OCI-LY3 (cell line): ENCODE measurements at regions not wholly inside any gene's neighbourhood (a gene's known extent, or its start where the extent isn't known, plus 50 kb on each side); places are given as distances from the start of the nearest gene placed in this dataset.

Experiments
- EZH2phosphoT487 ChIP-seq: fragments of 200-600 bp; shearing (Covaris generic); IDR thresholded peaks from 2 replicates; pipeline ENCODE4 v1.6.1; 2018; ENCODE audit warnings: antibody characterized with exemption, mixed run types, low read depth
- TF ChIP-seq, protein P1 (sequence below): fragments of 200-600, 300-600 bp; sonication (generic); IDR thresholded peaks from 2 replicates; pipeline ENCODE4 v1.5.1; 2014; ENCODE audit warnings: antibody characterized with exemption, low read length, low read depth

DNA sequence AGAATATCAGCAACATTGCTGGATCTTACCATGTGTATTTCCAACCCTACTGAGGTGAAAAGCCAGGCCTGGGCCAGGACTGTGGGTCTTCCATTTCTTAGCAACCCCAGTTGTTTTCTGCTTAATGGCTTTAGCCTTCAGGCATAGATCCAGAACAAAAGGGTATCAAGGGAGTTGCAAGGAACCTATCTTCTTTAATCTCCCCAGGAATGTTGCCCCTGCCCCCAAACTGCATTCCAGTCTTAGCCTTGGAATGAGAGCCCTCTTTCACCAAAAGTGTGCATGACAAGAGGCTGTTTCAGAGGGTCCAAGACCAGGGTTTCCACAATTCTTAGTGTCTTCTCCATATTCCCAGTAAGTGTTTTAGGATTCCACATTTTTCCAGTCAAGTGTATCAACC is 87.9 kb upstream of the SOX13 start:
- TF ChIP-seq, protein P1, sequence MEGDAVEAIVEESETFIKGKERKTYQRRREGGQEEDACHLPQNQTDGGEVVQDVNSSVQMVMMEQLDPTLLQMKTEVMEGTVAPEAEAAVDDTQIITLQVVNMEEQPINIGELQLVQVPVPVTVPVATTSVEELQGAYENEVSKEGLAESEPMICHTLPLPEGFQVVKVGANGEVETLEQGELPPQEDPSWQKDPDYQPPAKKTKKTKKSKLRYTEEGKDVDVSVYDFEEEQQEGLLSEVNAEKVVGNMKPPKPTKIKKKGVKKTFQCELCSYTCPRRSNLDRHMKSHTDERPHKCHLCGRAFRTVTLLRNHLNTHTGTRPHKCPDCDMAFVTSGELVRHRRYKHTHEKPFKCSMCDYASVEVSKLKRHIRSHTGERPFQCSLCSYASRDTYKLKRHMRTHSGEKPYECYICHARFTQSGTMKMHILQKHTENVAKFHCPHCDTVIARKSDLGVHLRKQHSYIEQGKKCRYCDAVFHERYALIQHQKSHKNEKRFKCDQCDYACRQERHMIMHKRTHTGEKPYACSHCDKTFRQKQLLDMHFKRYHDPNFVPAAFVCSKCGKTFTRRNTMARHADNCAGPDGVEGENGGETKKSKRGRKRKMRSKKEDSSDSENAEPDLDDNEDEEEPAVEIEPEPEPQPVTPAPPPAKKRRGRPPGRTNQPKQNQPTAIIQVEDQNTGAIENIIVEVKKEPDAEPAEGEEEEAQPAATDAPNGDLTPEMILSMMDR: no peak
- TF ChIP-seq EZH2phosphoT487: no peak
